HG03095 (cell line): ENCODE measurements at regions not wholly inside any gene's neighbourhood (a gene's known extent, or its start where the extent isn't known, plus 50 kb on each side); places are given as distances from the start of the nearest gene placed in this dataset.

ENCODE experiments used
- ATAC-seq: cut with Tn5 transposase; IDR thresholded peaks from one replicate; pipeline ENCODE4 v1.9.1; 2021; ENCODE audit warnings: moderate library complexity; ENCODE audit not compliant: unreplicated experiment

DNA sequence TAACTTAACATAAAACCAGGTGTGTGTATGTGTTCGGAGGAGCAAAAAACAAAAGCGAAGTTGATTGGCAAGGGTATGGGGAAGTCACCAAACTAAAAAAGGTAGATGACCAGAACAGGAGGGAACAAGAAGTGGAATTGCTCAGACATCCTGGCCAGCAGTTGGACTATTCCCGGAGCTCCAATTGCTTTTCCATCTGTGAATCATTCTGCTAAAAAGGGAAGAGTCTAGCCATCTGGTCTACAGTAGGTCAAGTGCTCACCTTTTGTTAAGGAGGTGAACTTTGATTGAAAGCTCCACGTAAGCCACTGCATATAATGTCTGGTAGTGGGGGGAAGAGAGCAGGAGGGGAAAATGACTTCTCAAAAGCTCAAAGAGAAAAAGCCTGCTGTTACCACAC is 50.0 kb upstream of the BET1 start:
- no peak for ATAC-seq

DNA sequence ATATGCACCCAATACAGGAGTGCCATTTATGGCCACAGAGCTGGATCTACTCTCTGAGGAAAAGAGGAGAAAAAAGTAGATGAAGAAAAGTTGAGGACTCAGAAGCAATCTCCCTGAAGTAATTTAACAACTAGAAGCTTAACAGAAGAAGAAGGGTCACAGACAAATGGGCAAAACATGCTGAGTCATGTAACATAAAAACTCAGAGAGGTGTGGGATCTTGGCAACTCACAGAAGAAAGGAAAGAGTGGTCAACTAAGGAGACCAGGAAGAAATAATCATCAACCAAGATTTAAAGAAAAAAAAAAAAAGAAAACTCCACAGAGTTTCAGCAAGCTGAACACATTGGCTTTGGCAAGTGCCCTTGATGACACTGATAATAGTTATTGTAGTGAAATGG is 51.8 kb upstream of the BET1 start:
- ATAC-seq, result no peak

DNA sequence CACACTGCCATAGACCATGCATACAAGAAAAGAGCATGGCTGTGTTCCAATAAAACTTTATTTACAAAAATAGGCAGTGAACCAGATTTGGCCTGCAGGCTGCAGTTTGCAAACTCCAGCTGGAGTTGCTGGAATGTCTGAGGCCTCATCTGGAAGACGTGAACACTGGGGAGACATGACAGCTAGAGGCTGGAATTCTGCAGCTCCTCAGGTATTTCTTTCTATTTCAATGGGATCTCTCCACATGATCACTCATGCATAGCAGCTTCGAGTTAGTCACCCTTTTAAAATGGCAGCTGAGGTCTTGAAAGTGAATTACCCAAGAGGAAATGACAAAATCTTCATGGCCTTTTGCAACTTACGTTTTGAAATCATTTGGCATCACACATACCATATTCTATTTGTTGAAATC is 52.6 kb upstream of the BET1 start:
- ATAC-seq, result no peak

DNA sequence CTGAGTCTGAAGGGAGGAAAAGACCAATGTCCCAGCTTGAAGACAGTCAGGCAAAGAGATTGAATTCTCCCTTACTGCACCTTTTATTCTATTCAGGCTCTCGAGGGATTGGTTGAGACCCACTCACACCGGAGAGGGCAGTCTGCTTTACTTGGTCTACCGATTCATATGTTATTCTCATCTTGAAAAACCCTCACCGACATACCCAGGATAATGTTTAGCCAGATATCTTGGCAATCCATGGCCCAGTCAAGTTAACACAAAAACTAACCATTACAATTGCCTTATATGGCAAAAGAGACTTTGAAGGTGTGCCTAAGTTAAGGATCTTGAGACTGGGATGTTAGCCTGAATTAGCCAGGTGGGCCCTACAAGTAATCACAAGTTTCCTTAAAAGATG is 53.8 kb upstream of the BET1 start:
- no peak for ATAC-seq

DNA sequence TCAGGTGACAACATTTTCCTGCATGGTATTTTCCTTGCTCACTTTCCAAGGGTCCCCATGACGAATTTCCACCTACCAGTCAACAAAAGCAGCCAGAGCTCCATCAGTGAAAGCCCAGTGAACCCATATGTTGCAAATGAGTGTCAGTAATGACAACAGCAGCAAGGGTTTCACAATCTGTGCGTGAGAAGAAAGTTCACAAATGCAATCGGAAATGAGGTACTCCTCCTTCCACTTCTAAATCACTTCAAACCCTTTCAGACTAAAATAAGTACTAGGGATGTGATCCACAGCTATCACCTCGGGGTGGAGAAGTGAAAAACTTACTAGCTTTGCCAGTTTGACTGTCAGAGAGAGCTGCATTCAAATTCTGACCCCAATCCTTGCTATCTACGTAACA is 55.6 kb upstream of the BET1 start:
- ATAC-seq, result peak; percentile 67

DNA sequence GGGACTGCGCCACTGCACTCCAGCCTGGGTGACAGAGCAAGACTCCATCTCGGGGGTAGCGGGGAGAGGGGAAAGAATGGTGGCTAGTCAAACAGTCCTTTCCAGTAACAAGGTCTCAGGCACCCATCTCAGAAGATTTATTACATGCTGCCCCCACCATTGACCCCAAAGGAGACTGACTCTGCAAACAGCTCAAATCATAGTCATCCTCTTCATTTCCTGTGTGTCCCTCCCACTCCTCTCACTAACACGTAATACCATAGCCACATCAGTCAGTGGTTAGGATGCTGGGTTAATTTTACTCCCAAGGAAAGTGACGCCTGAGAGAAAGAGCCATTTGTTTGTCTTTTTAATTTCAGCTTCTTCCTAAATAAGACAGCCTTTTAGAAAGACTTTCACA is 56.6 kb upstream of the BET1 start:
- peak; percentile 45 for ATAC-seq

DNA sequence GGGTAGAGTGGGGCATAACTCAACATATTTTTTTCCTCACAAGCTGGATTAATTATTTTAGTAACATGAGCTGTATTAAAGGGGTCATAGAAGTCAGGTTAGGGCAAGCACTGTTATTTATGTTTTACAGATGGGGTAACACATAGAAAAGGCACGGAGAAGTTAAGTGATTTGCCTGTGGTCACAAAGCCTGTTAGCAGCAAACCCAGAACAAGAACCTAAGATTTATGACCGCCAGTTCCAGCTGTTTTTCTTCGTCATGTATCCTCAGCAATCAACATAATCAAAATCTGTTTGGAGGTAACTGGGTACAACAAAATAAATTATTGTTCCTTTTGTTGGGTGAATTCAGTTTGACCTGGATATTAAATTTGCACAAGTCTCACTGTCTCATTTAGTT is 57.2 kb upstream of the BET1 start:
- ATAC-seq, result no peak

DNA sequence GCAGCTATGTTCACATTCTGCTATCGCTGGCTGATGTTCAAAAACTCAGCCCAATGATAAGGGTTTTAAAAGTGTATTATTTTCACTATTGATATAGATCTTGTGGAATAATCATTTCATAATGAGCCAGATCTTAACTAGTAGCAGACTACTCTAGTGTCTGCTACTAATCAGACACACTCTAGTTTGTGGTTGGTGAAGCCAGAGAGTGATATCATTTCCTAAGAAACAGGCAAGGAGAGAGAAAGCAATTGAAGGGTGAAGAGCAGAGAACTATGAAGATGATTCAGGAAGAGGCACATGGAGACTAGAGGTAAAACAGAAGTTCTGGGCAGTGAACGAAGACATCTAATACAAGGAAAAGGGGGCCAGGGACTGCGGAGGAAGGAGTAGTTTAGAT is 58.2 kb upstream of the BET1 start:
- ATAC-seq, result no peak

DNA sequence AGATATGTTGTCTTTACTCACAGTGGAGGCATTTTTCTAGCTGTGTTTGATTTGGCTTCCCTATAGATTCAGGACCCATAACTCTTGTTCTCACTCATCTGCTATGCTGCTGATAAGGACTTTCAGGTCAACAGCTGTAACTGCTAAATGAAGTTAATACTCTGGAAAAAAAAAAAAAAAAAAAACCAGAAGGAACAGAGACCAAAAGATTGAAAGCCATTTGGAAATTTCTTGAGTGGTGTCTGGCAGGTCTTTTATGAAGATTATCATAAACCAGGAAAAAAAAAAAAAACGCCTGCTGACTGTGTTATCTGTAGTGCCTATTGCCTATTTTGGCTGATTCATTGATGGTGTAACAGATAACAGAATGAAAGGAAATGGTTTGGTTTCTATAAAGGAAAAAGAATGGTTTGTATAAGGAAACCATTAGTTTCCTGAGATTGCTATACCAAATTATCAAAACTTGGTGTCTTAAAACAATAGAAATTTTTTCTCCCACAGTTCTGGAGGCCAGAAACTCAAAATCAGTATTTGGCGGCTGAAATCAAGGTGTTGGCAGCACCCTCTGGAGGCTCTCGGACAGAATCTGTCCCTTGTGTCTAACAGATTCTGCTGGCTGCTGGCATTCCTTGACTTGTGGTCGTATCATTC is 60.5 kb upstream of the BET1 start:
- ATAC-seq, result no peak

DNA sequence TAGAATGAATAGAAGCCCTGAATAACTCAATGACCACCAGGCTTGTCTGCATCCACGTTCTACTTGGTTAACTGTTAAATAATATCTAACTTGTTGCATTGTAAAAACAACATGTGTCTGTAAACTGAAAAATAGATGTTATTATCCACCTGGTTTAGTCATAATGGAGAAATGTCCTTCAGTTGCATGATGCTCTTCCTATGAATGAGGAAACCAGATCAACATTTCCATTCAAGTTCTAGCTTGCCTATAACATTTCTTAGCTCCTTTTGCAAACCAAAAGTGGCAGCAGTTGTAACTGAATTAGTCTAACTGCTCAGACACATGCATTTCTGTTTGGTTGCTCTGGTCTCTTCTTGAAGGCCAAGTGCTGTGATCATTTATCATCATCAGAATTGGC is 62.9 kb upstream of the BET1 start:
- no peak for ATAC-seq

DNA sequence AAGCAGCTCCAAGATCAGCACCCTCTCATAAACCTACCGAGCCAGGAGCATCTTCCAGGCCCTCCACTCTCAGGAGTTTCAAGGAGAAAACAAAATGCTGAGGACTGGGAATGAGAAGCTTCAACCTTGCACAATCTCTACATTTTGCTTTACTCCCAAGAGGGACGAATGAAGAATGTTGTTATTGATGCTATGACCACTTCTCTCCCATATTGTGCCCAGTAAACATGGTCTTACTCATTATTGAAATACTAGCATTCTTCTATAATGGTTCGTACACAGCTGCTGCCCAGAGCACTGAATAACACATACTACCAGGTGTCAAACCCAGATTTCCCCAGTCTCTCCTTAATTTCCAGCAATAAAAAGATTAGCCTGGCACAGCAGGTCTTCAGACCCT is 63.4 kb upstream of the BET1 start:
- no peak for ATAC-seq

DNA sequence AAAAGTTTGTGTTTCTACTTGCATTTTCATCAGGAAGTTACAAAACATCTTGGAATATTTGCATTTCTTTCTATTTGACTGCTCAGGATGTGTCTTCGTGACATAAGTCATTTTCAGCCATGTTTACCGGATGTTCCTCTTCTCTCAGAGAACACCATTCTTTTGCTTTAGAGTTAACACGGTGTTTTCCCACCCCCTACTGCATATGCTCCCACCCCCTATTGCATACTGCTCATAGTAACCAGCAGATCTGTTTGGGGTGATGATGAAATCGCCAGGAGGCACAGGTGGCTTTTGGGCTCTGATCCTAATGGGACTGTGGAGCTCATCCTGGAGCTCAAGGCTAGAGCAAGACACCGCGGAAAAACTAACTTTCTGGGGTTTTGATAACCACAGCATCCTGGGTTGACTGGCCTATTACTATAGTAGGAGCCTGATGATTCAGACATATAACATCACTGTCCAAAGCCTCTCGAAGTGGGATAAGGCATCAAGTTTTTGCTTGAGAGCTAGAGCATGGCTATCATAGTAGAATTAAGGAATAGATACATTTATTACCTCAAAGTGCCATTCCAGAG is 65.1 kb upstream of the BET1 start:
- peak; percentile 80 for ATAC-seq

DNA sequence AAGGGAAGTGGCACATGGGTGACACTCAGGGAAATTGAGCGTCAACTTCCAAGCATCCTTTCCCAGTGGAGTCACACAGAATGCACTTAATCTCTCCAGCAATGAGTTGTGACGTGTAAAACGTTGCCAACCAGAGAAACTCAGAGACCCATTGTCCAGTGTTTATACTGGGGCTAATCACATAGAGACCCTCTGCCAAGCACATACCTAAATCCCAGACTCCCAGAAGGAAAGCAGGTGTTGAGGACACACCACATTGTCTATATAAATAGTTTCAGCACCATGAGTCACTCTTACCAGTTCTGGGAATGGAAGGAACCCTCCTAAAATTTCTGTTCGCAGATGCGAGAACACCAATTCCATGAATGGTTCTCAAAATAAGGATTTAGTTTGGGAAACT is 76.4 kb upstream of the BET1 start:
- ATAC-seq, result no peak

DNA sequence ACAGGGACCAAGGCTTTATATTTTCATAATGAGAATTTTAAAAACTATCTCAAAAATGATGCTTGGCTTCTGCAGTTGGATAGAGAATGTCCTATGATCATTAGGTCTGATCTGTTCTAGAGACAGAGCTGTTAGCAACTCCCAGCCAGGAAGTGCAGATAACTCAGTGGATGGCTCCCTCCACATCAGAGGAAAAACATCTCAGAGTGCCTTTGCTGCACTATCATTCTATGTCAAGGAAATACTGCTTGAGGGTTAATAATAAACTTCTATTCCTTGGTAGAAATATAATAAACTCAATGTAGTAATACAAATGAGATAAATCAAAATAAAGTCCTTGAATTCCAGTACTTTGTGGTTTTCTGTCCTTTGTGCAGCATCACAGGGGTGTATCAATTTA is 78.0 kb upstream of the BET1 start:
- no peak for ATAC-seq

DNA sequence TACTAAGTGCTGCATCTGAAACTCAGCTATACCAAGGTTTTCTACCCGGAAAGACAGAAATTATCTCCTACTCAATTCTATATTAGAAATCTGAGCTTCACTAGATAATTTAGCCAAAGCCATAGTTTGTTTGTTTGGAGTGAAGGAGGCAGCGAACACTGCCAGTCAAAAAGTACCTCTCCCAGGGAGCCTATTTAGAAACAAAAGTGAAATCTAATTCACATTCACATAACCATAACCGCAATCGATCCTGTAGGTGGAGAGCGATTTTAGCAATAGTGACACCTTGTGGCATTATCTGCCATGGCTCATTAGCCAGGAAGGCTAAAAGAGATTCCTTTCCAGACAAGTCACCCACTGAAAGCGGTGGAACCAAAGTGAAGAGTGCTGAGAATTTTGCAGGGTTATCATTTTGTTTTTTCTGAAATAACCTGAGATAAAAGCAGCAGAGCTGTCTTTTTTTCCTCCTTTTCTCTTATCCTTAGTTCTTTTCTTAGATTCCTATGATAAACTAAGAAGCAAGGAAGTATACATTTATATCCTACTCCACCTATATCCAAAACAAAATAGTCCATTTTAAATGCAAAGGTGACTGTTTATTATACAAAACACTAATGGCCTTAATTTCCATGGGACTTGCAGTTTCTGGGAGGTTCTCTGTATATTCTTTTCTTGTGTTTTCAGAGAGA is 83.7 kb upstream of the BET1 start:
- ATAC-seq, result peak; percentile 98

DNA sequence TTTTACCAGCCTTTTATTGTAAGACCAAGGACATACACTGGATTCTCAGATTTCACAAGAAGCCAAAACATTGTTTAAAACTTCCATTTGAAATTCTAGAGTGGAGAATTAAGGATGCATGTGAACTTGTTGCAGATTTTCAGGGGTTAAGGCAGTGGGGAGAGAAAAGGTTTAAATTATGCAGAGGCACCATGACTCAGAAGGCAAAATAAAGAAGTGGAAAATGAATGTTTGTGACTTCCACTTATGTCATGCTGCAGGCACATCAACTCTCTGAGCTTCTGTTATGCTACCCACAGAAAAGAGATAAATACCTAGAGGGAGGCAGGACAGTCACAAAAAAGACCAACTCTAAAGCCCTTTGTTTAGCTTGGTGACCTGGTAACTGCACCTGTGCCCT is 84.4 kb upstream of the BET1 start:
- no peak for ATAC-seq

DNA sequence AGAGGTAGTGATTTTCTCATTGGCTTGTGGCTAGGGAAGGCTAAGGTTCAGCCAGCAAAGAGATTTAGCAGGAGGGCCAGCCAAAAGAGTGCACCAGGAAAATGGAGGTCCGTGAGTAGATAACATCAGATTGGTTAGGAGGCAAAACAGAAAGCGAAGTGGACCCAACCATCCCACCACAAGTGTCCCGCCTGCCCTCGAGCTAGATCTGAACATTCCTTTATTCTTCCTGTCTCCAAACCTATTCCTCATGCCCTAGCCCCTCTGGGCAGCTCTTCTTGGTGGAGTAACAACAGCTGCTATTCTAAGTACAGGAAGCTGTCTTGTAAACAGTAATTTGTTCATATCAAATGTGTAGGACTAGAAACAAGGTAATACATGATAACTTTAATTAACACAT is 85.7 kb upstream of the BET1 start:
- no peak for ATAC-seq

DNA sequence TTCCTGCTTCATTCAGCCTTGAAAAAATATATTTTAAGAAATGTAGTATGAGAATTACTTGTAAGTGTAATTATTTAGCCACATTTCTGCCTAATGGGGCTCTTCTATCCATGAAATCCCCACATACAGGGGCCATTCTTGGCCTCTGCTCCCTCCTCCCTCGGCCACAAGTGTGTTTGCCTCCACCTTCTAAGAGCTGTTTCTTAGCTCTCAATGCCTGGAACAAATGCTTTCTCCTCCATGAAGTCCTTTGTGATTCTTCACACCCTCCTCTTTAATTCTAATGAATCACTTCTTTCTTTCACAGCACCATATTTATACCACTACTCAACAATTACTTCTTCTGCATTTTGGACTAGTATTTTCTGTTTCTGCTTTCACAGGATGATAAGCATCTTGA is 88.8 kb upstream of the BET1 start:
- ATAC-seq, result no peak

DNA sequence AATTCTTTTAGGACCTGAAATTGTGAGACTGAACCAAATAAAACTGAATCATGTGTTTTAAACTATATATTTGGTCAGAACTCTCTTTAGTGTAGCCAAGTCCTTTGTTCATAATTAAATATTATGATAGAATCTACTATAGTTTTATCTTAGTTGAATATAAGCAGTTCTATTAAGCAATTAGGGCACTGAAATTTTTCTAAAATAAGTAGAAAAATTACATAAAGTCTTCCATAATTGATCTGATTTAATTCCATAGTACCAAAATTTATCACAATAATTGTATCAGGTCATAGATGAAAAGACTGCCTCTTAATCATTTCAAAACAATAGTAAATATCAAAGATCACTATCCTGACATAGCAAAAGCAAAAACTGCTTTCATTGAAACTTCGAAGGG is 90.1 kb upstream of the BET1 start:
- ATAC-seq, result no peak

DNA sequence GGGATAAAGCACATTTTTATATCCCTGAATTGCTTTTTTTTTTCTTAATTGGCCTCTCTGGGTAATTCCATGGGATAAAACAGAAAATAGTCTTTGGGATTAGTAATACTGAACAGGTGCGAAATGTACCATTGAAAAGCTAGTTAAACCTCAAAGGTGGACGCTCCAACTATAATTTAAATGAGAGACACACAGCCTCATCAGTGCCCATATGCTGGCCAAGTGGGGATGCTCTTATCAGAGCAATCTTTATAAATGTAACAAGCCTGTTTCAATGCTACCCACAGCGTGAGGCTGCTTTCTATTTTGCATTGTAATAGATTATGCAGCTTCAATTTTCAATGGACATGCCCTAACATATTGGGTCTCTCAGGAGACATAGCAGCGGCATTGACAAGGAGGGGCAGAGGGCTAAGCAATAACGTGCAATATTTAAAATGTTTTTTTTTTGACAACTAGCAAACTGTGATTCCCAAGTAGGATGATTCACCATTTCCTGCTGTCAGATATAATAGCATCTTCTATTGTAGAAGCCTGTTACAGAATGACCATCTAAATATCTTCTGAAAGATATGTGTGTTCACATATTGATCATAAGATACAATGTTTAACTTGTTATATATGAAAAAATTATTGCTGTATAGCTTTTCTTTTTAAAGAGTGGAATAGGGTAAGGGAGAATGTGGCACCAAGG is 91.3 kb upstream of the BET1 start:
- ATAC-seq, result no peak

DNA sequence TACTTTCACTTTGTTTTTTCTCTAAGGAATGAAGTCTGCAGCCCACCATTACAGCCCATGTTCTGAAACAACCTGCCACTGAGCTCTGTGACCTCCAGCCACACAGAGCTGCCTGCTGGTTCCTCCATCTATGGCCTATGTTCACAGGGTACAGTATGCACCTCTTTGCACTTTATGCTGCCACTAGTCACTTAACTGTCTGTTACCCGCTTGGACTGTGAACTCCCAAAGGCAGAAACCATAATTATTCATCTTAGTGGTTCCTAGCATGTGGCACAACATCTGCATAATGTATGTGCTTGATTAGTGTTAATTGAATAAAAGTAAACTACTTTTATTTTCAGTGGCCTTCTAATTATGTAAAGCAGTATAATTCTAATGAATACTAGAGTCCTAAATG is 95.5 kb upstream of the BET1 start:
- no peak for ATAC-seq

DNA sequence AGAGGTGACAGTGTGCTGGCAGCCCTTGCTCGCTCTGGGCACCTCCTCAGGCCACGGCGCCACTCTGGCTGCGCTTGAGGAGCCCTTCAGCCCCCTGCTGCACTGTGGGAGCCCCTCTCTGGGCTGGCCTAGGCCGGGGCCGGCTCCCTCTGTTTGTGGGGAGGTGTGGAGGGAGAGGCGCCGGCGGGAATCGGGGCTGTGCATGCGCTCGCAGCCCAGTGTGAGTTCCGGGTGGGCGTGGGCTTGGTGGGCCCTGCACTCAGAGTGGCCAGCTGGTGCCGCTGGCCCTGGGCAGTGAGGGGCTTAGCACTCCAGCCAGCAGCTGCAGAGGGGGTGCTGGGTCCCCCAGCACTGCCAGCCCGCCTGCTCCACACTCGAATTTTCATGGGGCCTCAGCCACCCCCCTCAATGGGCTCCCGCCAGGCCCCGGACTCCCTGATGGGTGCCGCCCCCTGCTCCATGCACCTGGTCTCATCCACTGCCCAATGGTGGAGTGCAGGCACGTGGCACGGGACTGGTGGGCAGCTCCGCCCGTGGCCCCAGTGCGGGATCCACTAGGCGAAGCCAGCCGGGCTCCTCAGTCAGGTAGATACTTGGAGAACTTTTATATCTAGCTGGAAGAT is 96.7 kb upstream of the BET1 start:
- ATAC-seq, result no peak
